GM20000 (cell line): ENCODE measurements at regions not wholly inside any gene's neighbourhood (a gene's known extent, or its start where the extent isn't known, plus 50 kb on each side); places are given as distances from the start of the nearest gene placed in this dataset.

Experiments used
- DNase-seq: peaks from one replicate; pipeline ENCODE4 v3.0.0; 2012; ENCODE audit warnings: low spot score
- CTCF ChIP-seq: IDR thresholded peaks from 2 replicates; pipeline ENCODE4 v1.5.1; 2012; ENCODE audit warnings: mild to moderate bottlenecking, control low read depth; ENCODE audit errors: extremely low read depth, missing control alignments

- no peak for DNase-seq
- no peak for TF ChIP-seq CTCF
Measured at GRCh38 chr10:36840788-36841187, 284.6 kb upstream of the ANKRD30A start.

GRCh38 chr10:36837416-36837815 is 288.0 kb upstream of the ANKRD30A start:
- DNase-seq = no peak
- no peak for TF ChIP-seq CTCF

GRCh38 chr10:36819781-36820180 is 305.6 kb upstream of the ANKRD30A start:
- no peak for TF ChIP-seq CTCF
- no peak for DNase-seq

GRCh38 chr10:36817898-36818297 is 307.5 kb upstream of the ANKRD30A start:
- no peak for DNase-seq
- TF ChIP-seq CTCF = no peak

- no peak for DNase-seq
- no peak for TF ChIP-seq CTCF
Measured at GRCh38 chr10:36808625-36809362, 316.6 kb upstream of the ANKRD30A start.

- TF ChIP-seq CTCF = no peak
- DNase-seq = no peak
Measured at GRCh38 chr10:36803229-36803628, 322.2 kb upstream of the ANKRD30A start.

GRCh38 chr10:36802490-36803153 is 322.8 kb upstream of the ANKRD30A start:
- TF ChIP-seq CTCF = no peak
- DNase-seq = no peak
